Trophoblast cell (in vitro differentiated cells and primary cell): ENCODE measurements at regions not wholly inside any gene's neighbourhood (a gene's known extent, or its start where the extent isn't known, plus 50 kb on each side); places are given as distances from the start of the nearest gene placed in this dataset.
A peak's percentile ranks its signal among the peaks of the same experiment; 100 is the strongest.

Experiments used
- DNase-seq, 2 donors: peaks; one replicate each; pipeline ENCODE4 v3.0.0-alpha.2; 2016
- H2AFZ ChIP-seq: 2 replicates; pipeline ENCODE4 v1.6.1; 2013; ENCODE audit warnings: low read length, moderate library complexity, mild to moderate bottlenecking; ENCODE audit not compliant: insufficient read depth, poor library complexity
- H2AK5ac ChIP-seq: 2 replicates; pipeline ENCODE4 v1.6.1; 2013; ENCODE audit warnings: mild to moderate bottlenecking, low read length
- H2BK120ac ChIP-seq: 2 replicates; pipeline ENCODE4 v1.6.1; 2013; ENCODE audit warnings: low read length, mild to moderate bottlenecking, moderate library complexity; ENCODE audit not compliant: insufficient read depth, poor library complexity
- H2BK12ac ChIP-seq: 2 replicates; pipeline ENCODE4 v1.6.1; 2013; ENCODE audit warnings: mild to moderate bottlenecking, low read length, moderate library complexity
- H2BK5ac ChIP-seq: 2 replicates; pipeline ENCODE4 v1.6.1; 2013; ENCODE audit warnings: low read length, low read depth, moderate library complexity, mild to moderate bottlenecking; ENCODE audit not compliant: poor library complexity
- H3K14ac ChIP-seq: 2 replicates; pipeline ENCODE4 v1.6.1; 2013; ENCODE audit warnings: mild to moderate bottlenecking, low read length
- H3K18ac ChIP-seq: 2 replicates; pipeline ENCODE4 v1.6.1; 2013; ENCODE audit warnings: mild to moderate bottlenecking, low read length
- H3K23ac ChIP-seq: 2 replicates; pipeline ENCODE4 v1.6.1; 2013; ENCODE audit warnings: low read length
- H3K27ac ChIP-seq: 2 replicates; pipeline ENCODE4 v1.5.1; 2013; ENCODE audit warnings: low read depth, mild to moderate bottlenecking, inconsistent platforms, low read length, moderate library complexity
- H3K27me3 ChIP-seq: 2 replicates; pipeline ENCODE4 v1.6.1; 2013; ENCODE audit warnings: inconsistent platforms, mild to moderate bottlenecking, low read length, moderate library complexity; ENCODE audit not compliant: insufficient read depth
- H3K36me3 ChIP-seq, 2 experiments: 1 replicate in 1 of 2; 2 replicates in 1 of 2; pipeline ENCODE4 v1.6.1; 2013; ENCODE audit warnings: low read length in 2 of 2, mild to moderate bottlenecking in 2 of 2, moderate library complexity in 1 of 2; ENCODE audit not compliant: insufficient read depth in 2 of 2, control insufficient read depth in 1 of 2
- H3K4ac ChIP-seq: 2 replicates; pipeline ENCODE4 v1.6.1; 2013; ENCODE audit warnings: low read depth, mild to moderate bottlenecking, low read length, moderate library complexity
- H3K4me1 ChIP-seq, 2 experiments: 1 replicate in 1 of 2; 2 replicates in 1 of 2; pipeline ENCODE4 v1.6.1; 2013; ENCODE audit warnings: low read length in 2 of 2, mild to moderate bottlenecking in 2 of 2, moderate library complexity in 1 of 2; ENCODE audit not compliant: insufficient read depth in 2 of 2, control insufficient read depth in 1 of 2
- H3K4me2 ChIP-seq: 2 replicates; pipeline ENCODE4 v1.6.1; 2013; ENCODE audit warnings: inconsistent platforms, mild to moderate bottlenecking, low read length, moderate library complexity
- H3K4me3 ChIP-seq: 2 replicates; pipeline ENCODE4 v1.5.1; 2013; ENCODE audit warnings: mild to moderate bottlenecking, low read depth, low read length, inconsistent platforms
- H3K79me1 ChIP-seq: one replicate; pipeline ENCODE4 v1.6.1; 2013; ENCODE audit warnings: low read length
- H3K79me2 ChIP-seq: 2 replicates; pipeline ENCODE4 v1.6.1; 2013; ENCODE audit warnings: low read length, mild to moderate bottlenecking; ENCODE audit not compliant: control insufficient read depth, insufficient read depth, poor library complexity
- H3K9ac ChIP-seq: 2 replicates; pipeline ENCODE4 v1.6.1; 2013; ENCODE audit warnings: mild to moderate bottlenecking, low read length
- H3K9me3 ChIP-seq: 2 replicates; pipeline ENCODE4 v1.6.1; 2013; ENCODE audit warnings: low read depth, mild to moderate bottlenecking, control low read depth, inconsistent platforms, low read length; ENCODE audit not compliant: insufficient read depth
- H4K12ac ChIP-seq: 2 replicates; pipeline ENCODE4 v1.6.1; 2013; ENCODE audit warnings: low read depth, mild to moderate bottlenecking, low read length, moderate library complexity
- H4K8ac ChIP-seq: 2 replicates; pipeline ENCODE4 v1.6.1; 2013; ENCODE audit warnings: low read depth, mild to moderate bottlenecking, low read length, moderate library complexity
- H4K91ac ChIP-seq: one replicate; pipeline ENCODE4 v1.6.1; 2013; ENCODE audit warnings: low read depth, mild to moderate bottlenecking, low read length, moderate library complexity
- WGBS: extraction: QIAGEN DNeasy Blood & Tissue Kit; methylation state at CpG from one replicate; pipeline ENCODE4 v1.1.7; 2013; ENCODE audit warnings: missing lambda C conversion rate; ENCODE audit not compliant: insufficient read length, insufficient coverage; ENCODE audit errors: extremely low coverage; 5-methylcytosine and 5-hydroxymethylcytosine counted together

GRCh38 chr10:113360870-113361269 is 192.0 kb upstream of the HABP2 start:
- no peak overlapping the region for H3K4me3 ChIP-seq
- H3K27ac ChIP-seq: no peak overlapping the region
- H3K36me3 ChIP-seq: no peaks in the 10 kb centered on the region
- H3K18ac ChIP-seq: no peak overlapping the region
- no peak overlapping the region for H2AK5ac ChIP-seq
- no peak overlapping the region for H3K4ac ChIP-seq
- H2AFZ ChIP-seq: no peak overlapping the region
- H3K23ac ChIP-seq: no peak overlapping the region
- no peak overlapping the region for H4K8ac ChIP-seq
- DNase-seq: no peak
- H3K4me1 ChIP-seq: peaks cover 7 to 14% of the 10 kb centered on the region in 2 experiments
- H2BK120ac ChIP-seq: no peak overlapping the region
- peaks cover 1% of the 10 kb centered on the region for H3K79me1 ChIP-seq
- no peaks in the 10 kb centered on the region for H3K79me2 ChIP-seq
- no peaks in the 10 kb centered on the region for H3K27me3 ChIP-seq
- H3K9me3 ChIP-seq: peaks cover 2% of the 10 kb centered on the region
- no peak overlapping the region for H2BK5ac ChIP-seq
- WGBS: no CpG with 5 or more reads among the region's 4 CpGs
- H4K12ac ChIP-seq: no peak overlapping the region
- H2BK12ac ChIP-seq: no peak overlapping the region
- H3K14ac ChIP-seq: no peak overlapping the region
- H3K4me2 ChIP-seq: no peak overlapping the region
- no peak overlapping the region for H4K91ac ChIP-seq
- H3K9ac ChIP-seq: no peak overlapping the region

- no peak overlapping the region for H3K14ac ChIP-seq
- H2BK5ac ChIP-seq: no peak overlapping the region
- no peak overlapping the region for H3K4ac ChIP-seq
- no peak overlapping the region for H3K4me2 ChIP-seq
- no peaks in the 10 kb centered on the region for H3K79me2 ChIP-seq
- H3K36me3 ChIP-seq: no peaks in the 10 kb centered on the region
- peak; percentile 23 to 53 for DNase-seq
- H3K23ac ChIP-seq: no peak overlapping the region
- no peak overlapping the region for H2BK120ac ChIP-seq
- H3K4me3 ChIP-seq: no peak overlapping the region
- no peak overlapping the region for H2BK12ac ChIP-seq
- no peak overlapping the region for H3K27ac ChIP-seq
- no peak overlapping the region for H4K12ac ChIP-seq
- no peak overlapping the region for H2AFZ ChIP-seq
- H3K79me1 ChIP-seq: peaks cover 1% of the 10 kb centered on the region
- H3K9me3 ChIP-seq: peaks cover 2% of the 10 kb centered on the region
- no peak overlapping the region for H2AK5ac ChIP-seq
- no peak overlapping the region for H4K8ac ChIP-seq
- H3K27me3 ChIP-seq: no peaks in the 10 kb centered on the region
- H3K4me1 ChIP-seq: peaks cover 7 to 14% of the 10 kb centered on the region in 2 experiments
- no peak overlapping the region for H4K91ac ChIP-seq
- no peak overlapping the region for H3K18ac ChIP-seq
- no peak overlapping the region for H3K9ac ChIP-seq
Observed at GRCh38 chr10:113362645-113363091, 190.2 kb upstream of the HABP2 start.

- DNase-seq: no peak
- no peak overlapping the region for H3K23ac ChIP-seq
- no peak overlapping the region for H3K4ac ChIP-seq
Observed at GRCh38 chr10:113364227-113364626, 188.6 kb upstream of the HABP2 start.

GRCh38 chr10:113368666-113369364 is 184.0 kb upstream of the HABP2 start:
- H3K79me1 ChIP-seq: no peaks in the 10 kb centered on the region
- no peak overlapping the region for H3K9ac ChIP-seq
- H3K79me2 ChIP-seq: no peaks in the 10 kb centered on the region
- WGBS: no CpG with 5 or more reads among the region's 6 CpGs
- no peak overlapping the region for H2AFZ ChIP-seq
- H3K4me3 ChIP-seq: no peak overlapping the region
- no peak overlapping the region for H3K23ac ChIP-seq
- H4K91ac ChIP-seq: no peak overlapping the region
- H2AK5ac ChIP-seq: no peak overlapping the region
- H4K12ac ChIP-seq: no peak overlapping the region
- no peak overlapping the region for H2BK12ac ChIP-seq
- no peak overlapping the region for H4K8ac ChIP-seq
- H3K27me3 ChIP-seq: no peaks in the 10 kb centered on the region
- H2BK5ac ChIP-seq: no peak overlapping the region
- no peak overlapping the region for H3K4ac ChIP-seq
- no peak overlapping the region for H3K18ac ChIP-seq
- peaks cover 0 to 2% of the 10 kb centered on the region in 2 experiments for H3K4me1 ChIP-seq
- no peak for DNase-seq
- no peak overlapping the region for H3K27ac ChIP-seq
- H3K9me3 ChIP-seq: peaks cover 2% of the 10 kb centered on the region
- H2BK120ac ChIP-seq: no peak overlapping the region
- H3K36me3 ChIP-seq: no peaks in the 10 kb centered on the region
- H3K14ac ChIP-seq: no peak overlapping the region
- no peak overlapping the region for H3K4me2 ChIP-seq

More at GRCh38 chr10:113364227-113364626, 188.6 kb upstream of the HABP2 start:
- H3K27me3 ChIP-seq: no peaks in the 10 kb centered on the region
- no peak overlapping the region for H3K4me3 ChIP-seq
- H3K4me1 ChIP-seq: peaks cover 0 to 5% of the 10 kb centered on the region in 2 experiments
- H3K18ac ChIP-seq: no peak overlapping the region
- H3K9ac ChIP-seq: no peak overlapping the region
- H4K12ac ChIP-seq: no peak overlapping the region
- no peak overlapping the region for H3K14ac ChIP-seq
- no peak overlapping the region for H2BK5ac ChIP-seq
- H3K36me3 ChIP-seq: no peaks in the 10 kb centered on the region
- no peak overlapping the region for H2AFZ ChIP-seq
- H4K8ac ChIP-seq: no peak overlapping the region
- no peak overlapping the region for H2BK120ac ChIP-seq
- no peak overlapping the region for H2BK12ac ChIP-seq
- no CpG with 5 or more reads among the region's 3 CpGs for whole genome bisulfite sequencing
- H2AK5ac ChIP-seq: no peak overlapping the region
- H3K27ac ChIP-seq: no peak overlapping the region
- H3K9me3 ChIP-seq: peaks cover 2% of the 10 kb centered on the region
- no peak overlapping the region for H4K91ac ChIP-seq
- peaks cover 1% of the 10 kb centered on the region for H3K79me1 ChIP-seq
- no peaks in the 10 kb centered on the region for H3K79me2 ChIP-seq
- H3K4me2 ChIP-seq: no peak overlapping the region
